Left lung (tissue), 4 donors: ENCODE measurements at regions not wholly inside any gene's neighbourhood (a gene's known extent, or its start where the extent isn't known, plus 50 kb on each side); places are given as distances from the start of the nearest gene placed in this dataset.
"Not testable (repeated sequence)": the region's sequence is repeated elsewhere in the genome, so short reads cannot be mapped to it uniquely, and the experiment has no call there.

ENCODE experiments used
- ATAC-seq: fragments of 200-7000 bp; cut with Tn5 transposase; one replicate; pipeline ENCODE4 v1.9.1; 2020; ENCODE audit warnings: moderate library complexity
- DNase-seq, 4 donors: peaks; one replicate each; pipeline ENCODE4 v3.0.0-alpha.2; 2013 to 2020
- H3K27ac ChIP-seq, 2 donors: fragments of 200-600 bp; sonication (generic) in 1 of 2; one replicate each; pipeline versions ENCODE4 v1.5.0 to v1.8.0; 2020 to 2021
- H3K27me3 ChIP-seq, 2 donors: fragments of 200-600 bp; sonication (generic) in 1 of 2; one replicate each; pipeline versions ENCODE4 v1.5.0 to v1.8.0; 2020 to 2021
- H3K36me3 ChIP-seq, 2 donors: fragments of 200-600 bp; sonication (generic) in 1 of 2; one replicate each; pipeline versions ENCODE4 v1.5.0 to v1.8.0; 2020 to 2021
- H3K4me1 ChIP-seq, 2 donors: fragments of 200-600 bp; one replicate each; pipeline ENCODE4 v1.8.0; 2021
- H3K4me3 ChIP-seq, 2 donors: fragments of 200-600 bp; sonication (generic) in 1 of 2; one replicate each; pipeline versions ENCODE4 v1.5.0 to v1.8.0; 2020 to 2021; ENCODE audit warnings: mild to moderate bottlenecking in 1 of 2
- H3K9me3 ChIP-seq, 2 donors: fragments of 200-600 bp; sonication (generic) in 1 of 2; one replicate each; pipeline versions ENCODE4 v1.5.0 to v1.8.0; 2020 to 2021
- intact Hi-C, 2 donors: fragments of 100-400 bp; cut with DNase I; formaldehyde crosslinking; loops; one replicate each; pipeline versions ENCODE4 v1.11.2 to v1.14.2; 2022
- TF ChIP-seq, protein P1 (sequence below), 2 donors: fragments of 200-600 bp; sonication (generic) in 1 of 2; IDR thresholded peaks; one replicate each; pipeline versions ENCODE4 v1.5.0 to v1.8.0; 2021; ENCODE audit warnings: antibody characterized with exemption in 2 of 2
- donor health status: DM: no; HTN: yes; CAD: no.
- donor health status: DM: no; HTN: no; CAD: no.

DNA sequence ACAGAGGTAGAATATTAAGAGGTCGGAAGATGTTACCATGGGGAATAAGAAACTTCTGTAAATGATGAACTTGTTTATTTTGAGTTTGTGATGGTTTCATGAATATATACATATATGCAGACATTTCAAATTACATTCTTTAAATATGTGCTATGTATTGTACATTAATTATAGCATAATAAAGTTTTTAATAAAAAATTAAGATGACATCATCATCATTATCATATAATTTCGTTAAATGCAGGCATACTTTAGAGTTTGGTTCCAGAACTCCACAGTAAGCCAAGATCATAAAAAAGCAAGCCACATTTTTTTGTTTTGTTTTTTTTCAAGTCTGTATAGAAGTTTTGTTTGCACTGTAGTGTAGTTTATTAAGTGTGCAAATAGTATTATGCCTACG is 1403.5 kb downstream of the EFNA5 start:
- no peaks in the 10 kb centered on the region for H3K36me3 ChIP-seq
- no peaks in the 10 kb centered on the region for H3K4me1 ChIP-seq
- H3K27me3 ChIP-seq: no peaks in the 10 kb centered on the region
- H3K27ac ChIP-seq: no peak overlapping the region
- DNase-seq (no peak), ATAC-seq (no peak)
- no peaks in the 10 kb centered on the region for H3K9me3 ChIP-seq
- TF ChIP-seq, protein P1, sequence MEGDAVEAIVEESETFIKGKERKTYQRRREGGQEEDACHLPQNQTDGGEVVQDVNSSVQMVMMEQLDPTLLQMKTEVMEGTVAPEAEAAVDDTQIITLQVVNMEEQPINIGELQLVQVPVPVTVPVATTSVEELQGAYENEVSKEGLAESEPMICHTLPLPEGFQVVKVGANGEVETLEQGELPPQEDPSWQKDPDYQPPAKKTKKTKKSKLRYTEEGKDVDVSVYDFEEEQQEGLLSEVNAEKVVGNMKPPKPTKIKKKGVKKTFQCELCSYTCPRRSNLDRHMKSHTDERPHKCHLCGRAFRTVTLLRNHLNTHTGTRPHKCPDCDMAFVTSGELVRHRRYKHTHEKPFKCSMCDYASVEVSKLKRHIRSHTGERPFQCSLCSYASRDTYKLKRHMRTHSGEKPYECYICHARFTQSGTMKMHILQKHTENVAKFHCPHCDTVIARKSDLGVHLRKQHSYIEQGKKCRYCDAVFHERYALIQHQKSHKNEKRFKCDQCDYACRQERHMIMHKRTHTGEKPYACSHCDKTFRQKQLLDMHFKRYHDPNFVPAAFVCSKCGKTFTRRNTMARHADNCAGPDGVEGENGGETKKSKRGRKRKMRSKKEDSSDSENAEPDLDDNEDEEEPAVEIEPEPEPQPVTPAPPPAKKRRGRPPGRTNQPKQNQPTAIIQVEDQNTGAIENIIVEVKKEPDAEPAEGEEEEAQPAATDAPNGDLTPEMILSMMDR (IDR thresholded peaks at IDR 0.05): no peak
- H3K4me3 ChIP-seq: no peak overlapping the region
- intact Hi-C loops: no loop called here

GRCh38 chr5:106262395-106262794 is 1408.3 kb downstream of the EFNA5 start:
- no peaks in the 10 kb centered on the region for H3K27me3 ChIP-seq
- H3K4me3 ChIP-seq: no peak overlapping the region
- TF ChIP-seq, protein P1 (IDR thresholded peaks at IDR 0.05): no peak
- no peaks in the 10 kb centered on the region for H3K9me3 ChIP-seq
- no peak overlapping the region for H3K27ac ChIP-seq
- ATAC-seq (no peak), DNase-seq (no peak)
- intact Hi-C loops: no loop called here
- H3K36me3 ChIP-seq: no peaks in the 10 kb centered on the region
- no peaks in the 10 kb centered on the region for H3K4me1 ChIP-seq

GRCh38 chr5:106259431-106260090 is 1411.2 kb downstream of the EFNA5 start:
- H3K9me3 ChIP-seq, H3K27ac ChIP-seq, ATAC-seq, H3K4me3 ChIP-seq, H3K4me1 ChIP-seq, H3K27me3 ChIP-seq, intact Hi-C loops, H3K36me3 ChIP-seq, DNase-seq: not testable (repeated sequence)

DNA sequence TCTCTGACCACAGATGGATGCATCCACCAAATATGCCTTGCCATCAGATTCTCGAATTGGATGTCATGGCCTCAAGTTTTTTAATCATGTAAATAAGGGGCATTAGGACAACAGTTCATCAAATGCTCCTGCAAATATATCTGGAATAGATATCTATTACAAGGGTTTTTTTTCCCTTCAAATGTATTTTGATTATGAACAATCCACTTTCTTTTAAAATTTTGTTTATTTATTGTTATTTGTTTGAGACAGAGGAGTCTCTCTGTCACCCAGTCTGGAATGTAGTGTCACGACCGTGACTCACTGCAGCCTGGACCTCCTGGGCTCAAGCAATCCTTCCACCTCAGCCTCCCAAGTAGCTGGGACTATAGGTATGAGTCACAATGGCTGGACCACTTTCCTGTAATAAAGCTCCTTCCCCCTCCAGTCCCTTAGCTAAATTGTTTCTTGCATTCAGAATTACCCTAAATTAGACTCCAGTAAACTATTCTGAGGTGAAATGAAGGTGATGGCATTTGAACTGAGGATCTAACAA is 1412.1 kb downstream of the EFNA5 start:
- DNase-seq: no peak
- Histone ChIP-seq H3K4me1 (no peaks in the 10 kb centered on the region), H3K36me3 (no peaks in the 10 kb centered on the region), H3K27ac (no peak overlapping the region), H3K27me3 (no peaks in the 10 kb centered on the region), H3K9me3 (no peaks in the 10 kb centered on the region), H3K4me3 (no peak overlapping the region)
- ATAC-seq: no peak
- TF ChIP-seq, protein P1 (IDR thresholded peaks at IDR 0.05): no peak
- intact Hi-C loops: no loop called here

GRCh38 chr5:106254784-106255183 is 1416.0 kb downstream of the EFNA5 start:
- TF ChIP-seq, protein P1 (IDR thresholded peaks at IDR 0.05): no peak
- no peaks in the 10 kb centered on the region for H3K36me3 ChIP-seq
- H3K27ac ChIP-seq: no peak overlapping the region
- H3K9me3 ChIP-seq: no peaks in the 10 kb centered on the region
- DNase-seq (no peak), ATAC-seq (no peak)
- H3K4me3 ChIP-seq: no peak overlapping the region
- H3K27me3 ChIP-seq: no peaks in the 10 kb centered on the region
- intact Hi-C loops: no loop called here
- H3K4me1 ChIP-seq: no peaks in the 10 kb centered on the region

- H3K9me3 ChIP-seq: peaks cover 0 to 14% of the 10 kb centered on the region in 2 donors
- DNase-seq: peak in 1 of 4 donors; percentile 73
- H3K4me3 ChIP-seq, intact Hi-C loops, ATAC-seq, H3K36me3 ChIP-seq, H3K27ac ChIP-seq, H3K27me3 ChIP-seq, H3K4me1 ChIP-seq: not testable (repeated sequence)
These were observed 1424.5 kb downstream of the EFNA5 start for GRCh38 chr5:106246044-106246745.
